ENCODE measurements at regions not wholly inside any gene's neighbourhood (a gene's known extent, or its start where the extent isn't known, plus 50 kb on each side); places are given as distances from the start of the nearest gene placed in this dataset.
A peak's percentile ranks its signal among the peaks of the same experiment; 100 is the strongest.

DNA sequence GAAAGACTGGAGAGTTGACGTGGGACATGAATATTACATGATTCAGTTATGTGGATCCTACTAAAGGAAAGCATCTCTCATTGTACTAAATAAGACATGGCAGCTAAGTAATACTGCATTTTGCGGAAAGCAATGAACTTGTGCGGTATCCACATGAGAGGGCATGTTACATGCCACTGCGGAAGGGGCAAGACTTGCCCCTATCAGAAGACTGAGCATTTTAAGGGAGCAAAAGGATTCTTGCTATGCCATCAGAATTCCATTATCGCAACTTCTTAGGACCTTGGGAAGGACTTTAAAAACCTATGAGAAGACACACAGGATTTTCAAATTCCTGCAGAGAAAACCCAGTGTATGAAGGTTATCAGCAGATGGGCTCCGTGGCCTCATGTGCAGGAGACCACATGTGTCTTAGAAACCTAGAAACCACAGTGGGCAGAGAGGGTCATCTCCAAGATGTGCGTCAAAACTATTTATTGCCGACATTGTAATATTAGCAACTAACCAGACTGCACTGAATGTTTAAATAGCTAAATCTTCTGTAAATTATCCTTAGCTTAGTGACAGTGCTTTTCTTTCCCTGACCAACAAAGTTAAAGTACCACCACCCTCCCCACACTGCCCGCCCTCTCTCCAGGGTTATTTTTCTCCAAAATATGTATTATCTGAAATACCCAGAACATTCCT lies 457.7 kb downstream of the ICE1 start:
- no peak overlapping the region for H3K4me3 ChIP-seq (ENCODE audit: low read length)
- H2AFZ ChIP-seq (ENCODE audit: low read depth, low read length): no peak overlapping the region
- H3K27me3 ChIP-seq (ENCODE audit: insufficient read depth, low read depth, low read length): no peaks in the 10 kb centered on the region
- TF ChIP-seq POLR2AphosphoS5 (IDR thresholded peaks at IDR 0.05) (no peak), TAF1 (IDR thresholded peaks at IDR 0.05; ENCODE audit: low read depth) (no peak)
- no peaks in the 10 kb centered on the region for H3F3A ChIP-seq (ENCODE audit: insufficient read depth, low read length, poor library complexity, severe bottlenecking)
- no peak overlapping the region for H3K4me2 ChIP-seq (ENCODE audit: low read length)
- no peaks in the 10 kb centered on the region for H4K20me1 ChIP-seq (ENCODE audit: insufficient read depth)
- peak overlapping the region; percentile 22 for H3K27ac ChIP-seq (ENCODE audit: low read length)
- H3K9ac ChIP-seq (ENCODE audit: low read length): no peak overlapping the region
- H3K9me2 ChIP-seq (ENCODE audit: insufficient read depth, low read length): no peaks in the 10 kb centered on the region
- no peaks in the 10 kb centered on the region for H3K36me3 ChIP-seq (ENCODE audit: insufficient read depth, low read length)
- H3K79me2 ChIP-seq (replicated peaks; ENCODE audit: insufficient read depth, low read length): no peaks in the 10 kb centered on the region
- H3K9me3 ChIP-seq (ENCODE audit: low read length): no peaks in the 10 kb centered on the region

GRCh38 chr5:5857396-5857795 lies 434.9 kb downstream of the ICE1 start:
- H3K9me2 ChIP-seq (ENCODE audit: insufficient read depth, low read length): no peaks in the 10 kb centered on the region
- H3K27me3 ChIP-seq (ENCODE audit: insufficient read depth, low read depth, low read length): no peaks in the 10 kb centered on the region
- no peak overlapping the region for H3K27ac ChIP-seq (ENCODE audit: low read length)
- no peak overlapping the region for H2AFZ ChIP-seq (ENCODE audit: low read depth, low read length)
- H3K9ac ChIP-seq (ENCODE audit: low read length): no peak overlapping the region
- H4K20me1 ChIP-seq (ENCODE audit: insufficient read depth): no peaks in the 10 kb centered on the region
- no peak overlapping the region for H3K4me2 ChIP-seq (ENCODE audit: low read length)
- H3K4me3 ChIP-seq (ENCODE audit: low read length): no peak overlapping the region
- H3K79me2 ChIP-seq (replicated peaks; ENCODE audit: insufficient read depth, low read length): no peaks in the 10 kb centered on the region
- no peaks in the 10 kb centered on the region for H3K36me3 ChIP-seq (ENCODE audit: insufficient read depth, low read length)
- H3F3A ChIP-seq (ENCODE audit: insufficient read depth, low read length, poor library complexity, severe bottlenecking): no peaks in the 10 kb centered on the region
- H3K9me3 ChIP-seq (ENCODE audit: low read length): no peaks in the 10 kb centered on the region
- TF ChIP-seq SMC3 (conservative IDR thresholded peaks at IDR 0.05; ENCODE audit: poor library complexity) (no peak), RAD21 (conservative IDR thresholded peaks at IDR 0.05) (no peak), REST (IDR thresholded peaks at IDR 0.05; ENCODE audit: borderline replicate concordance) (no peak), POLR2AphosphoS5 (IDR thresholded peaks at IDR 0.05) (no peak), EP300 (conservative IDR thresholded peaks at IDR 0.05; ENCODE audit: poor library complexity, severe bottlenecking) (no peak), MXI1 (conservative IDR thresholded peaks at IDR 0.05; ENCODE audit: poor library complexity, severe bottlenecking) (no peak), TAF1 (IDR thresholded peaks at IDR 0.05; ENCODE audit: low read depth) (no peak), EZH2 (IDR thresholded peaks at IDR 0.05; ENCODE audit: borderline replicate concordance, insufficient read depth, low read length, poor library complexity, severe bottlenecking) (no peak)
- TF ChIP-seq, protein P1, sequence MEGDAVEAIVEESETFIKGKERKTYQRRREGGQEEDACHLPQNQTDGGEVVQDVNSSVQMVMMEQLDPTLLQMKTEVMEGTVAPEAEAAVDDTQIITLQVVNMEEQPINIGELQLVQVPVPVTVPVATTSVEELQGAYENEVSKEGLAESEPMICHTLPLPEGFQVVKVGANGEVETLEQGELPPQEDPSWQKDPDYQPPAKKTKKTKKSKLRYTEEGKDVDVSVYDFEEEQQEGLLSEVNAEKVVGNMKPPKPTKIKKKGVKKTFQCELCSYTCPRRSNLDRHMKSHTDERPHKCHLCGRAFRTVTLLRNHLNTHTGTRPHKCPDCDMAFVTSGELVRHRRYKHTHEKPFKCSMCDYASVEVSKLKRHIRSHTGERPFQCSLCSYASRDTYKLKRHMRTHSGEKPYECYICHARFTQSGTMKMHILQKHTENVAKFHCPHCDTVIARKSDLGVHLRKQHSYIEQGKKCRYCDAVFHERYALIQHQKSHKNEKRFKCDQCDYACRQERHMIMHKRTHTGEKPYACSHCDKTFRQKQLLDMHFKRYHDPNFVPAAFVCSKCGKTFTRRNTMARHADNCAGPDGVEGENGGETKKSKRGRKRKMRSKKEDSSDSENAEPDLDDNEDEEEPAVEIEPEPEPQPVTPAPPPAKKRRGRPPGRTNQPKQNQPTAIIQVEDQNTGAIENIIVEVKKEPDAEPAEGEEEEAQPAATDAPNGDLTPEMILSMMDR (IDR thresholded peaks at IDR 0.05; ENCODE audit: poor library complexity, severe bottlenecking): no peak

All from neural cell (in vitro differentiated cells).